ENCODE measurements at regions not wholly inside any gene's neighbourhood (a gene's known extent, or its start where the extent isn't known, plus 50 kb on each side); places are given as distances from the start of the nearest gene placed in this dataset.
"Not testable (repeated sequence)": the region's sequence is repeated elsewhere in the genome, so short reads cannot be mapped to it uniquely, and the experiment has no call there.

DNA sequence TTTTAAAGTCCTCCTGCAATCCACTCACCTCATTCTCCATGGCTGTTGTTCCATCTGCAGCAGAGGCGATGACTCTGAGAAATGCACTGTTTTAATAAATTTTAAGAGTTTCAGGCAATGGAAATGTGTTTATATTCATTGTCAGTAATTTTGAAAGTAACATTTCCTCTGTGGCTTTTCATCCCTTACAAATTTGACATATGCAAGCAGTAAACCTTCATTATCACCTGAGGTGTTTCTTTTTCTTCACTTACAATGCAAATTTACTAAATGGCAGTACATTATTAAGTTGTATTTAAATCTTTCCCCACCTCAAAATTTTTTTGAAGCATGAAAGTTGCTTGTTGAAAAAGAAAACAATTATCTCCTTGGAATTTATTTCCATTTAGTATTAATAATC is 136.9 kb downstream of the DIRAS2 start:
- no peak for DNase-seq

DNA sequence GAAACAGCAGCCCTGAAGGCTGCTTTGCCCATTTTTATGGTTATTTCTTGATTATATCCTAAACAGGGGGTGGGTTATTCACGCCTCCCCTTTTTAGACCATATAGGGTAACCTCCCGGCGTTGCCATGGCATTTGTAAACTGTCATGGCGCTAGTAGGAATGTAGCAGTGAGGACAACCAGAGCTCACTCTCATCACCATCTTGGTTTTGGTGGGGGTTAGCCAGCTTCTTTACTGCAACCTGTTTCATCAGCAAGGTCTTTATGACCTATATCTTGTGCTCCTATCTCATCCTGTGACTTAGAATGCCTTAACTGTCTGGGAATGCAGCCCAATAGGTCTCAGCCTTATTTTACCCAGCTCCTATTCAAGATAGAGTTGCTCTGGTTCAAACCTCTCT is 136.2 kb downstream of the DIRAS2 start:
- not testable (repeated sequence) for DNase-seq

DNA sequence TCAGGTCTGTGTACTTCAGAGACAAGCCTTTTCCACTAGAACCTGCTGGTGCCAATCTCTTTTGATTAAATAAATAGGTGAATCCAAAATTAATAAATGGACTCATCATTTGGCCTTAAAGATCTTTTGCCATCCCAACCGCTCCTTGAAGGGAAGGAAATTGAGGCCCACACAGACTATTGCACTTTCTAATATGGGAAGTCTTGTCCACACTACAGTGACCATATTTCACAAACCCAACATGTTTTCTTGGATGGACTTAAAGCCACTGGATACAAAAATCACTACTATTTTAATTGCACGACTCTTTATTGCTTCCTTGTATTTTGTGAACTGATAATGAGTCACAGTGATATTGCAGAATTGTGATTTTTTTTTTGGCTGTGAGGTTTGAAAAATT is 135.0 kb downstream of the DIRAS2 start:
- no peak for DNase-seq

DNA sequence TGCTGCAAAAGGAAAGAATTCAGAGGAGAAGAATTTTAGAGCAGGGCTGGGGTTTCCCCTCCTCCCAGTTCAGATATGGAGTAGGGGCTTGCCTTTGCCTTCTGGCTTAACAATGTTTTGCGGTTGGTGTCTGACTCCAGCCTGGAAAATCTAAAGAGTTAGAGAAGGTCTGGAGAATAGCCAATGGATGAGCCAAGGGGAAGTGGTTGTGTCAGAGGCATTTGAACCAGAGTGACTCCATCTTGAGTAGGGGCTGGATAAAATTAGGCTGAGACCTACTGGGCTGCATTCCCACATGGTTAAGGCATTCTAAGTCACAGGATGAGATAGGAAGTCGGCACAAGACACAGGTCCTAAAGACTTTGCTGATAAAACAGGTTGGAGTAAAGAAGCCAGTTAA is 133.7 kb downstream of the DIRAS2 start:
- no peak for DNase-seq

DNA sequence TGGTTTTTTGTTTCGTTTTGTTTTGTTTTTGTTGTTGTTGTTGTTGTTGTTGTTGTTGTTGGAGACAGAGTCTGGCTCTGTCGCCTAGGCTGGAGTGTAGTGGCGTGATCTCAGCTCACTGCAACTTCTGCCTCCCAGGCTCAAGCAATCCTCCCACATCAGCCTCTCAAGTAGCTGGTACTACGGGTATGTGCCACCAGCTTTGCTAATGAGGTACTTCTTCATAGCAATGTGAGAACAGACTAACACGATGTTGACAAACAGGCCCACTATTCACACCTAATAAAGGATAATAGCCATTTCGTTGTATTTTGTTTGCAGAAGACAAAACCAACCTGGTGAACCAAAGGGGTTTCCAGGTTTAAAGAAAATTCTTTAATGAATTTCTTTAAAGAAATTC is 130.9 kb downstream of the DIRAS2 start:
- DNase-seq: no peak

DNA sequence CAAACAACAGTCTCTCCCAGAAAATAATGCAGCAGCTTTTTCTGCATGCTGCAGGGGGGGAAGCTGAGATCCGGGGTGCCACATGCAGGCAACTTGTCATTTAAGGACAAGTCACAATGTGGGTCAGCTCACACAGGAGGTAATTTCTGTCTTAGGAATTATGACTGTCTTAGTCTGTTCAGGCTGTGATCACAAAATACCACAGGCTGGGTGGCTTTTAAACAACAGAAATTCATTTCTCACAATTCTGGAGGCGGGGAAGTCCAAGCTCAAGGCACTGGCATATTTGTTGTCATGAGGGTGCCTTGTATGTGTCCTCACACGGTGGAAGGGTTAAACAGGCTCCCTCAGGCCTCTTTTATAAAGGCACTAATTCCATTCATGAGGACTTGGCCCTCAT is 127.7 kb downstream of the DIRAS2 start:
- peak; percentile 24 to 51 (median 46) for DNase-seq

DNA sequence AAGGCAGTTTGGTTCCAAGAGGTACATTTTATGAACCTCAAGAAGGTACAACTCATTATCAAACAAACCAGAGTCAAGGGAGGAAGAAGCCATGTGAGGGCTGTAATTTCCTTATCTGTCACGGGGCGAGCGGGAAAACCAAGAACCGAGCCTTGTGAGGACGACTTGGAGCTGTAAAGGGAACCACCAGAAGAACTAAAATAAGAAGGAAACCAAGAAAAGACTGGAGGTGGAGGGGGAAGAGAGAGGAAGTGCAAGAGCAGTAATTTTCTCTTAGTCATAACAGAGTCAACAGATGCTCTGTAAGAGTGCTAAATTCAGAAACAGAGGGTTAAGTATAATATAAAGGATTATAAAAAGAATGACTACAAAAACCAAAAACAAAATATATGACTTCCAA is 127.1 kb downstream of the DIRAS2 start:
- peak; percentile 90 to 95 (median 94) for DNase-seq

DNA sequence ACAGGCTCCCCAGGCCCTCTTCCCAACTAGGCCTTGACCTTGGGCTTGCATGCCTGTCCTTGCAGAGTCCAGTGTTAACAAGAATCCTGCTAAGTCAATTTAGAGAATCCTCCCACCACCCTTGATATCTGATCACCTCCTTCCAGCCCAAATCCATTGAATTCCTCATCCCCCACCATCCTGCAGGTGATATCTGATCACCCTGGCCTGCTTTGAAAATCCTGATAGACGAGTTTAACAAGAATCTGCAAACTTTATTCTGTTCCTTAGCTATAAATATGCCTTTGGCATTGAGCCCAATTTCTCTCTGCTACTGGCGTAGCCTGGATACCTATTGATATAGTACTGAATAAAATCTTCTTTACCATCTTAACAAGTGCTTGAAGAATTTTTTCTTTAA is 125.5 kb downstream of the DIRAS2 start:
- DNase-seq: no peak

DNA sequence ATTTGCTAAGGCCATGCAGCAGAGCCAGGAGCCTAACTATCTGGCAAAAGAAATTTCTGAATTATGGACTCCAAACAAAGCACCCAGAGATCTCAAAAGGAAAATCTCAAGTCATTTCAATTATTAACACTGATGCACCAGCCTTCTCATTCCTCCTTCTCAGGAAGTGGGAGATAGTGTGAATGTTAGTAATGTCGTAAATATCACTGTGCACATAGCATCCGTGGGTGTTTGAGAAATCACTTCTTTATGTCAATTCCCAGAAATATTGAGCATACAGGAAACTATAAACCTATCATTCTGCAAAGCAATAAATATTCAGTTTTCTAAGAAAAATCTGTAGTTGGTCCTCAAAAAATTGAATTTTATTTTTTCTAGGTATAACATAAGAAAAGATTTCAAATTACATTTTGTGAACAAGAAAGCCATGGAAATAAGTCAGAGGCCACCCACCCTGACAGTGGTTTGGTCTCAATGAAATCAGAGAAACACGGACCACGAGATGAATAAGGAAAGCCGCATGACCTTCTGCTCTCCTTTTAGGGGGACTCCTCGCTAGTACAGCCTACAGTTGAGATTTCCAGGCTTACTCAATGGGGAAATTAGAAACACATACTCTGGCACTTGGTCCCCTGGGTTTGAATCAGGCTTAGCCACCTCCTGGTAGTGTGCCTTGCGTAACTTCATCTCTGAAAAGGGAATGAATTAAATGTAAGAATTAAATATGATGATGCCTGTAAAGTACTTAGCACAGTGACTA is 120.6 kb downstream of the DIRAS2 start:
- DNase-seq: peak; percentile 59 to 76 (median 64)

DNA sequence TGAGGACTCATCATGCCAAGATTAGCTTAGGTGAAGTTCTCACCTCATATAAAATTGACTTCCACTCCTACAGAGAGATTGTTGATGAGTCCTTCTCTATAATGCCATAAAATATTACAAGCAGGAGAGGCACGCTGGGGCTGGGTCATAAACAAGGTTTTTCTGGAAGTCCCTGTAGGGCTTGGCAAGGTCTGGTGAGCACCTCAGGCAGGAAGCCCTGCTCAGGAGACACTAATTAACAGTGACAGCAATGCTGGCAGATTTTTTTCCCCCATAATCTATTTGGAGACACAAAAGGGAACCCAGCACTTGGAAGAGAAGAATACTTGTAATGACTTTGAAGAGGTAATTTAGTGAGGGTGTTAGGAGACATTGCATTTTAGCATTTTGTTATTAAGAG is 118.7 kb downstream of the DIRAS2 start:
- no peak for DNase-seq

DNA sequence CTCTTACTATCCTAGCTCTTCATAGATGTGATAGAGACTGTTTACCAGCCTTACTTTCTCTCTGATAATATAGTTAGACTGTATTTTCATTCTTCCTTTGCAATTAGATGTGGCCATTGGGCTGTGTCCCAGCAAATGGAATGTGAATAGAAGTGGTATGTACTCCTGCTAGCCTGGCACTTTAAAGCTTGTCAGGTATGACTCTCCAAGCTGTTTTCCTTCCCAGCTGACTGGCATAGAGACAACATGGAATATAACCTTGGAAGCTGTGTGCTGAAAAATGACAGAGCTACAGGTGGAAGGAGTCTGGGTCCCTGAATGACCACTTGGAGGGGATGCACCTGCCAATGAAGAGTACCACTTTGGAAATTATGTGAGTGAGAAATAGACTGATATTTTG is 116.2 kb downstream of the DIRAS2 start:
- no peak for DNase-seq

DNA sequence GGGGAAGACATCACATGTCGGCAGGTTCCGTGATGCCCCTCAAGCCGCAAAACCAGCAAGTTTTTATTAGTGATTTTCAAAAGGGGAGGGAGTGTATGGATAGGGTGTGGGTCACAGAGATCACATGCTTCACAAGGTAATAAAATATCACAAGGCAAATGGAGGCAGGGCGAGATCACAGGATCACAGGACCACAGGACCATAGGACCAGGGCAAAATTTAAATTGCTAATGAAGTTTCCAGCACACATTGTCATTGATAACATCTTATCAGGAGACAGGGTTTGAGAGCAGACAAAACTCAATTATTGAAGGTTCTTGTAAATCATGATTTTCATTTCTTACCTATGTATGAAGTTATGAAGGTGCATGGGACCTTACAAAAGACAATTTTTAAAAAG is 106.5 kb downstream of the DIRAS2 start:
- not testable (repeated sequence) for DNase-seq

DNA sequence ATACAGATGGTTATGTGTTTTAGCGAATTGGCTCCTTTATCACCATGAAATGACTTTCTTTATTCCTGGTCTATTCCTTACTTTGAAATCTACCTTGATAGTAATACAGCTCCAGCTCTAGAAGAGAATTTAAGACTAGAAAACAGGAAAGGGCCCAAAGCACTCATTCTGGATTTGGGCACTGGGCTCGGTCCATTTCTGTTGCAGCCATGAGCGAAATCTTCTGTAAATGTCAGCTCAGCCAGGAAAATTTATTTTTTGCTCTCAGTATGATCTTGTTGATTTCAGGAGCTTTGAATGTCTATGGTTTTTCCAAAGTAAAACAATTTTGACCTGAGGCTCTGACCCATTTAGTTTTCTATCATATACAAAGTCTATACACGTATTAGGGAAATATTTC is 104.1 kb downstream of the DIRAS2 start:
- DNase-seq: no peak

DNA sequence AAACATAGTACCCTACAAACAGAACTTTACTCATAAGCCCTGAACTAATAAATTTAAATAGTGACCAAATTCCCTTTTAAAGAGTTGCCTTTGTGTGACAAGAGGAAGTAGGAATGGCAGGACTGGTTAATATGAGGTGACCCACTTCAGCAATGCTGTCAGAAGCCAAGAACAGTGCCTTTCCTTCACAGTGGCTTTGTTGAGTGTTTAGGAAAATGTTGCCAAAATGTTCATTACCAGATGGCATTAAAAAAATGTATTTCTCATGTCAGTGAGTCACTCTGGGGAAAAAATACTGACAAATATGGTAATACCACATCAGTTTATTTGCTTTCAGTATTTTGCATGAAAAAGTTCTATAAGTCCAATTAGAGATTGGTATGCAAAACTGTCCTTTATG is 103.3 kb downstream of the DIRAS2 start:
- peak in 1 of 3 donors; percentile 18 for DNase-seq

DNA sequence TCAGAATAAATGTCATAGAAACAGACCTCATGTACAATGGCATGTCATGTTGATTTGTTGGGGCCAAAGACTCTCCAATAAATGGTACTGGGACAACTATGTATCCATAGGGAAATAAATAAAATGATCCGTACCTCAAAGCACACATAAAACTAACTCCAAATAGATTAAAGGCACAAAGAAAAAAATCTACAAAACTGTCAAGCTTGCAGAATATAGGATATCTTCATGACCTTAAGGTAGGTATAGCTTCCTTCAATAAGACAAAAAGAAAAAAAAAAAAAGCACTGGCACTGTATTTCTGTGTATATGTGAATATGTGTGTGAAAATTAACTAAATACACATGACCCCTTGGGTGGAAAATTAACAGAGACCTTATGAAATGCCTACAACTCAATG is 101.9 kb downstream of the DIRAS2 start:
- DNase-seq: no peak

DNA sequence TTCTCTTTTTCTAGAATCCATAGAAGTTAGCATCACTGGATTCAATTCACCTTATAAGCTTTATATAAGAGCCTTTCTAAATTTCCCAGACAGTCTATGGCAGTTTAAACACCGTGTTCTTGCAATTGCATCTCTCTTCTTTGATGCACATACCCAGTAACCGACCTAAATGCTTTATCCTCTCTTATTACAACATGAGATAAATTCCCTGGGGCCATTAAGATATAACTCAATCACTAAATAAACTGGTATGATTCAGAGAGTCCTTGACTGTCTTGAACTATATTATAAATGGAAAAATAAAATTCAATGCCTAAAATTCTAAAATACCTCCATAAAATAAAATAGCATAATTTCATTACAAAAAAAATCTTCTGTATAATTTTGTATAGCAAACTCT is 98.1 kb downstream of the DIRAS2 start:
- DNase-seq: no peak

DNA sequence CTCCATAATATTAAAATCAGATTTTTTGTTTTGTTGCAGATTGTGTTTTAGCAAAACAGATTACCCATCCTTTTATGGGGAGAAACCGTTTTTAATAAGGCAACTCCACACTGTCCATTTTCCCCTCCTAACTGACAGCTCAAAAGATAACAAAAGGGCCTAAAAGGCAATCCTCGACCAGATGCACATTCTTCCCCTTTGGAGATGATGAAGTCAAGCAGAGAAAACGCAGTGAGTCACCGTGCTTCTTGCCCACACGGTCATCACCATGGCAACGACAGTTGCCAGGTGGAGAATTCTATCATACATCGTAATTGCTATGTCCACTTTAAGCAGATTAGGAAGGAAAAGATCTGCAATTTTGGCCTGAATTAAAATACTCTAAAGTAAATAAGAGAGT is 96.4 kb downstream of the DIRAS2 start:
- DNase-seq: peak in 1 of 3 donors; percentile 16

DNA sequence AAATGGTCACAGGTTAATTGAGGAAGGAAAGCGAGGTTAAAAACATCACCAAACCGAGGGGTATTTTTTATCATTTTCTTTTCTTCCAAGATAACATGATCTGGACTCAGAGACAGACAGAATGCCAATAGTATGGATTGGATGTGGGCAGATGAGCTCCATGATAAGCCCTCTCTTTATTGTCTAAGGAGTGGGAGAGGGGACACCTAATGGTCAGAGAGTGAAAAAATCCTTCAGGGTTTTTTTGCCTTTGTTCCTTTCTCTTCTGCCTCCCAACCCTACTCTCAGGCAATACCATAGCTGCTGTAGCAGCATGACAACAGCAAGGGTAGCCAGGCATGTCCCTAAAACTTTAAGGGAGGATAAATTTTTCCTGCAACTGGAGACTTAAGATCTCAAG is 94.7 kb downstream of the DIRAS2 start:
- peak in 1 of 3 donors; percentile 22 for DNase-seq

DNA sequence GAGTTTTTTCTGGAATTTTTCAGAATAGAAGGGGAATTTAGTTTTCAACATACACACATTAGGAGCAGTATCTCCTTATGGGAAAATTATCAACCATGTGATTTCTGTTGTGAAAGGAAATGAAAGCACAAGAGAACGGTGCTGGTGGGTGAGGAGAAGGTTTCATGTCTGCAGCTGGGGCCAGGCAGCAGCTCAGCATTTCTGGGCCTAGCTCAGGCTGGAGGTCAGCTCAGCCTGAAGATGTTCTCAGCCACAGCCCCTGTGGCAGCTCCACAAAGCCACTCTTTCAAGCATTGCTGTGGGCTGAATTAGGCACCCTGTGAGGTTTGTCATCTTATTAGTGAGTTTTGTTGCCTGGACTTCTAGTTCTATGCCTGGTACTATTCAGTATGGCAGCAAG is 90.3 kb downstream of the DIRAS2 start:
- no peak for DNase-seq

DNA sequence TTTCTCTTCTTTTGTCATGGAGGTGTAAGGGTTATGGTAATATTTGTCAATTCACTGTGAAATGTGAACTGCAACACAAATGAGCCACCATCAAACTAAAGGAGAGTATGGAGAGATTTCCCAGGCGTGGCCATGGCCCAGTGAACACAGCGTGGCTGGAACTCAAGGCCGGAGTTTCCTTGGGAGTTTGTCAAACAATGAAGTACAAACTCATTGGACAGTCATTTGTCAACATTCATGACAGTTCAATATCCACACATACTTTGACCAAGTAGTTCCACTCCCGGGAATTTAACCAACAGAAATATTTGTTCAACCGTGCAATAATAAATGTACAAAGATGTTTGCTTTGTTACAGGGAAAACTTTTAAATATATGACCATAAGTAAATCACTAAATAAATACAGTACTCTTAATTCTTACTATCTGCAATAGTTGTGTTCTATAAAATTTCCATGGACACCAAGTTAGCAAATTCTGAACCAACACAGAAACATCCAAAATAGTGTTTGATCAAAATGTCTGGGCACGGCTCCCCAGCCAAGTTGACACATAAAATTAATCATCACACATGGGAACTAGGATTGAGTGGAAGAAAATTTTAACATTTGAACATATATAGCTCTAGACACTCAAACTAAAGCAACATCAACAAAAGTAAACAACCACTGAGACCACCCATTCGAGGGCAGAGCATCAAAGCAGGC is 87.1 kb downstream of the DIRAS2 start:
- no peak for DNase-seq

DNA sequence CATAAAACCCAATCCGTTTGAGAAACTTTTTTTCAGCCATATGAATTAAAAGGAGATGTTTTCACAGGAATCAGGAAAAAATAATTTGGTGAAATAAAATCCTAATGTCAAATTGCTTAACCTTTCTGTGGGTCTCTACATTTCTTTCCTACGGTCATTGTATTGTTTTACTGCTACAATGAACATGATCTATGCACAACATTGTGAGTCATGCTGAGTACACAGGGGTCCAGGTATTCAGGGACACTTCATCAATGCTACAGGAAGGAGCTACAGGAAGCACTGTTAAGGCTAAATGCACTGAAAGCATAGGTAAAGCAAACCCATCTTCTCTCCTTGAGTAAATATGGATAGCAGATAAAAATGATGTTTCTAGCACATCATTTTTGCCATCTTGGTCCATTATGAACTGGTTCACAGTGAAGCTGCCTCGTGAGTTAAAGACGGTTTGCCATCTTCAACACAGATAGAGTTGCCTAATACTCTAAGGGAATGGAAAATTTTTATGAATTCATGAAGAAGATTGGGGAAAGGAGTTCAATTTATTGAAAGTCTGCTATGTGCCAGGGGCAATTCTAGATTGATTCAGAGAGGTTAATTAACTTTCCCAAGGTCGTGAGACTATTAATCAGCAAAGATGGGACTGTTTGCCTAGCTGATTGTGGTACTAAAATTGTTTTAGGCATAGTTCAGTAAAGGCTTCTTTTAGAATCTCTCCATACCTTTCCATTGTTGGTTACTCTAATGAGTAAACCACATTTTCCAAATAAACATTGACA is 85.5 kb downstream of the DIRAS2 start:
- no peak for DNase-seq

DNA sequence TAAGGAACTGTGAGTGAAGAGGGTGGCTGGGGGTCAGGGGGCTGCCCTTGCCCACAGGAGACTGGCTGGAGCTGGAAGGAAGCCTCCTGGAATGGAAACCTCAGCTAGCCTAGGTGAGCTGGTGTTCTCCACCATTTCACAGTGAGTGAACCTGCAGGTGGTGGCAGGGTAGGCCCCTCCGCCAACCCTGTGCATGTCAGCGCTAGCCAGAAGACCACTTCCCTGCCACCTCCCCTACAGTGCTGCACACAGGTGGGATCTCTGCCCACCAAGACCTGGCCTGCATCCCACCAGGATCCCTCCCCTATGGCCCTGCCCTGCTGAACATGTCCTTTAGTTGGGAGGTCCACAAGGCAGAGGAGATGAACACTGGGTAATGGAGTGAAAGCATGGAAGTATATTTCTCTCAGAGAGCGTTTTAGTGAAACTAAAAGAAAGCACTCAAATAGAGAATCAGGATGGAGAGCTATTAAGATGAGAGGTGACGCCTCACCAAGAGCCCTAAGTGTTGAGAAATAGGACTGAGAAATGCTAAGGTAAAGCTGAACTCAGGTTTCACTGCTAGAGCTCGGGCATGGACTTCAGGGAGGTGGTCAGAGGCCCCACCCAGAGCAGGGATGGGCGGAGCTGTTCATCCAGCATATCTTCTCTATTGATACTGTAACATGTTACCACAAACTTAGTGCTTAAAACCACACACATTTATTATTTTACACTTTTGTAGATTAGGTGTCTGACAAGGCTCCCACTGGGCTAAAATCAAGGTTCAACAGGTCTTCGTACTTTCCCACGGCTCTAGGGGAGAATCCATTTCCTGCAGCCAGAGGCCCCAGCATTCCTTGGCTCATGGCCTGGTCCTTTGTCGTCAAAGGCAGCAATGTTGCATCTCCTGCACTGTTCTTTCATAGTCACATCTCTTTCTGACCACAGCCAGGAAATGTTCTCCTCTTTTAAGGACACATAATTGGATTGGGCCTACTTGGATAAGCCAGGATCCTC is 83.2 kb downstream of the DIRAS2 start:
- no peak for DNase-seq
